Adipocyte (in vitro differentiated cells): ENCODE measurements at regions not wholly inside any gene's neighbourhood (a gene's known extent, or its start where the extent isn't known, plus 50 kb on each side); places are given as distances from the start of the nearest gene placed in this dataset.
"Not testable (repeated sequence)": the region's sequence is repeated elsewhere in the genome, so short reads cannot be mapped to it uniquely, and the experiment has no call there.

Experiments
- DNase-seq: peaks from one replicate; pipeline ENCODE4 v3.0.0-alpha.2; 2015; ENCODE audit warnings: low read depth
- H3K27me3 ChIP-seq: replicated peaks from 2 replicates; pipeline ENCODE4 v1.7.0; 2013; ENCODE audit warnings: mild to moderate bottlenecking, low read length, moderate library complexity; ENCODE audit not compliant: control insufficient read depth, insufficient read depth
- H3K36me3 ChIP-seq: 2 replicates; pipeline ENCODE4 v1.7.0; 2013; ENCODE audit warnings: low read length, mild to moderate bottlenecking, moderate library complexity; ENCODE audit not compliant: control insufficient read depth, insufficient read depth, severe bottlenecking
- H3K4me1 ChIP-seq: 2 replicates; pipeline ENCODE4 v1.7.0; 2013; ENCODE audit warnings: mild to moderate bottlenecking, low read length, moderate library complexity; ENCODE audit not compliant: control insufficient read depth, insufficient read depth
- H3K4me3 ChIP-seq: 2 replicates; pipeline ENCODE4 v1.7.0; 2013; ENCODE audit warnings: mild to moderate bottlenecking, low read length, moderate library complexity
- H3K9ac ChIP-seq: 2 replicates; pipeline ENCODE4 v1.7.0; 2013; ENCODE audit warnings: mild to moderate bottlenecking, low read length, moderate library complexity
- H3K9me3 ChIP-seq: 2 replicates; pipeline ENCODE4 v1.7.0; 2013; ENCODE audit warnings: mild to moderate bottlenecking, low read length, moderate library complexity; ENCODE audit not compliant: control insufficient read depth

DNA sequence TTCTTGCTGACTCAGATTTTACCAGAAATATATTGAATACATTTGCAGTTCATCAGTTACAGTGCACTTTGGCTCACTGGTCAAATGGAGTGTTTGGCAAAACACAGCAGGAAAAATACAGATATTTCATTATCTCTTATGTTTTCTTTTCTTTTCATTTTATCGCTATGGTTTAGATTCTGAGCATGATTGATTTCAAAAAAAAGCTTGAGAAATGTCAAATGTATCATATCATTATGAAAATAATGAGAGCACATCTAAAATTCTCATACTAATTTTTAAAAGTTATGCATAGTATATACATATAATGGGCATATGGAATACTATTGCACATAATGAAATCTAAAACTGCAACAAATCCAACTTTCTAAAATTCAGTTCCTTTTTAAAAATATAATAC, 593.8 kb upstream of the PCDH7 start:
- no peaks in the 10 kb centered on the region for H3K36me3 ChIP-seq
- H3K9me3 ChIP-seq: no peaks in the 10 kb centered on the region
- no peak overlapping the region for H3K9ac ChIP-seq
- H3K4me1 ChIP-seq: no peaks in the 10 kb centered on the region
- no peak for DNase-seq
- H3K27me3 ChIP-seq: no peaks in the 10 kb centered on the region
- H3K4me3 ChIP-seq: no peak overlapping the region

DNA sequence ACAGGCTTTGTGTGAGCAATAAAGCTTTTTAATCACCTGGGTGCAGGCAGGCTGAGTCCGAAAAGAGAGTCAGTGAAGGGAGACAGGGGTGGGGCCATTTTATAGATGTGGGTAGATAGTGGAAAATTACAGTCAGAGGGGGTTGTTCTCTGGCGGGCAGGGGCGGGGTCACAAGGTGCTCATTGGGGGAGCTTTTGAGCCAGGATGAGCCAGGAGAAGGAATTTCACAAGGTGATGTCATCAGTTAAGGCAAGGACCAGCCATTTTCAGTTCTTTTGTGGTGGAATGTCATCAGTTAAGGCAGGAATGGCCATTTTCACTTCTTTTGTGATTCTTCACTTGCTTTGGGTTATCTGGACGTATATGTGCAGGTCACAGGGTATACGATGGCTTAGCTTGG, 571.3 kb upstream of the PCDH7 start:
- H3K9ac ChIP-seq, H3K36me3 ChIP-seq, H3K4me1 ChIP-seq, H3K27me3 ChIP-seq, H3K4me3 ChIP-seq, H3K9me3 ChIP-seq, DNase-seq: not testable (repeated sequence)

- H3K9me3 ChIP-seq, H3K4me3 ChIP-seq, H3K27me3 ChIP-seq, H3K36me3 ChIP-seq, H3K9ac ChIP-seq, H3K4me1 ChIP-seq, DNase-seq: not testable (repeated sequence)
Observed at GRCh38 chr4:30149539-30149938, 570.6 kb upstream of the PCDH7 start.

GRCh38 chr4:30153427-30153826, 566.7 kb upstream of the PCDH7 start:
- H3K4me3 ChIP-seq: no peak overlapping the region
- no peaks in the 10 kb centered on the region for H3K9me3 ChIP-seq
- no peak for DNase-seq
- no peak overlapping the region for H3K9ac ChIP-seq
- no peaks in the 10 kb centered on the region for H3K27me3 ChIP-seq
- no peaks in the 10 kb centered on the region for H3K36me3 ChIP-seq
- H3K4me1 ChIP-seq: no peaks in the 10 kb centered on the region

- H3K9ac ChIP-seq: no peak overlapping the region
- DNase-seq: no peak
- H3K27me3 ChIP-seq: no peaks in the 10 kb centered on the region
- no peak overlapping the region for H3K4me3 ChIP-seq
- no peaks in the 10 kb centered on the region for H3K4me1 ChIP-seq
- H3K9me3 ChIP-seq: no peaks in the 10 kb centered on the region
- H3K36me3 ChIP-seq: no peaks in the 10 kb centered on the region
Observed at GRCh38 chr4:30160140-30160539, 560.0 kb upstream of the PCDH7 start.

DNA sequence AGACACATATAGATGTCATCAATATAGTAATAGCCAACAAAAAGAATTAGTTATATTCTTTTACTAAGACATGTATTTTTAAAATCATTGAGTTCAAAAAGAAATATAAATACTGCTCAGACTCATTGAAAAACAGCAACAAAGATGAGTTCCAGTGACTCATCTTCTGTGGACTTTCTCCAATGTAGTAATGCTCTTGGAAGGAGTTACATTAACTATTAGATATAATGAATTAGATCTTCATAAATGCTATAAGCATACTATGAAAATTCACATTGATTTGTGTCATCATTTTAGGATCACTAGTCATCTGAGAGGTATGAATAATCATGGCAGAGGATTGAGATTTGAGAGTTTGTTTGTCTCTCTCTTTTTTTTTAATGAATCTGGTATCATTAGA, 547.8 kb upstream of the PCDH7 start:
- Histone ChIP-seq H3K9ac (no peak overlapping the region), H3K4me1 (no peaks in the 10 kb centered on the region), H3K4me3 (no peak overlapping the region), H3K27me3 (no peaks in the 10 kb centered on the region), H3K36me3 (no peaks in the 10 kb centered on the region), H3K9me3 (no peaks in the 10 kb centered on the region)
- peak; percentile 9 for DNase-seq

- H3K27me3 ChIP-seq: no peaks in the 10 kb centered on the region
- H3K4me1 ChIP-seq: no peaks in the 10 kb centered on the region
Observed at GRCh38 chr4:30181512-30181911, 538.7 kb upstream of the PCDH7 start.

GRCh38 chr4:30181918-30182317, 538.3 kb upstream of the PCDH7 start:
- Histone ChIP-seq H3K27me3 (no peaks in the 10 kb centered on the region), H3K36me3 (no peaks in the 10 kb centered on the region), H3K9me3 (no peaks in the 10 kb centered on the region), H3K4me1 (no peaks in the 10 kb centered on the region), H3K9ac (no peak overlapping the region), H3K4me3 (no peak overlapping the region)
- DNase-seq: no peak

More at GRCh38 chr4:30181512-30181911, 538.7 kb upstream of the PCDH7 start:
- H3K9me3 ChIP-seq: no peaks in the 10 kb centered on the region
- H3K36me3 ChIP-seq: no peaks in the 10 kb centered on the region
- H3K4me3 ChIP-seq: no peak overlapping the region
- no peak overlapping the region for H3K9ac ChIP-seq
- no peak for DNase-seq

- no peak overlapping the region for H3K9ac ChIP-seq
- H3K27me3 ChIP-seq: no peaks in the 10 kb centered on the region
- H3K4me3 ChIP-seq: no peak overlapping the region
- no peaks in the 10 kb centered on the region for H3K9me3 ChIP-seq
- no peaks in the 10 kb centered on the region for H3K36me3 ChIP-seq
- no peaks in the 10 kb centered on the region for H3K4me1 ChIP-seq
- no peak for DNase-seq
Observed at GRCh38 chr4:30182786-30183185, 537.4 kb upstream of the PCDH7 start.

- Histone ChIP-seq H3K36me3 (no peaks in the 10 kb centered on the region), H3K4me3 (no peak overlapping the region), H3K9me3 (no peaks in the 10 kb centered on the region), H3K27me3 (no peaks in the 10 kb centered on the region), H3K4me1 (no peaks in the 10 kb centered on the region), H3K9ac (no peak overlapping the region)
- DNase-seq: no peak
Observed at GRCh38 chr4:30191902-30192301, 528.3 kb upstream of the PCDH7 start.

DNA sequence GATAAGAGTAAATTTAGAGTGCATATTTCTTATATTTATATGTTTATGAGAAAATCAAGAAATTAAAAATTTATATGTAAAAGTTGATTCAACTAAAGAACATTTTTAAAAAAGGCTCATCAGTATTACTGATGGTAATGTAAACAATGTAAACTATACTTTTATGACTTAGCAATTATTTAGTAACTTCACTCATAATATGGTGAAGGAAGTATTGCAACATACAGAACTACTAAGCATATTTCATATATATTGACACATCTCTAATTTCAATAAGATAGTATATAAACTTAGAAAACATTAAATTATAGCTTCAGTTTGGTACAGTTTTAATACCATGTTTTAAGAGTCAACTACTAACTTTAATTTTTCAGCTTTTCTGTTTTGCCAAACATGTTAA, 512.8 kb upstream of the PCDH7 start:
- Histone ChIP-seq H3K4me3 (no peak overlapping the region), H3K36me3 (no peaks in the 10 kb centered on the region), H3K9ac (no peak overlapping the region), H3K9me3 (peaks cover 11% of the 10 kb centered on the region), H3K27me3 (no peaks in the 10 kb centered on the region), H3K4me1 (no peaks in the 10 kb centered on the region)
- DNase-seq: no peak

DNA sequence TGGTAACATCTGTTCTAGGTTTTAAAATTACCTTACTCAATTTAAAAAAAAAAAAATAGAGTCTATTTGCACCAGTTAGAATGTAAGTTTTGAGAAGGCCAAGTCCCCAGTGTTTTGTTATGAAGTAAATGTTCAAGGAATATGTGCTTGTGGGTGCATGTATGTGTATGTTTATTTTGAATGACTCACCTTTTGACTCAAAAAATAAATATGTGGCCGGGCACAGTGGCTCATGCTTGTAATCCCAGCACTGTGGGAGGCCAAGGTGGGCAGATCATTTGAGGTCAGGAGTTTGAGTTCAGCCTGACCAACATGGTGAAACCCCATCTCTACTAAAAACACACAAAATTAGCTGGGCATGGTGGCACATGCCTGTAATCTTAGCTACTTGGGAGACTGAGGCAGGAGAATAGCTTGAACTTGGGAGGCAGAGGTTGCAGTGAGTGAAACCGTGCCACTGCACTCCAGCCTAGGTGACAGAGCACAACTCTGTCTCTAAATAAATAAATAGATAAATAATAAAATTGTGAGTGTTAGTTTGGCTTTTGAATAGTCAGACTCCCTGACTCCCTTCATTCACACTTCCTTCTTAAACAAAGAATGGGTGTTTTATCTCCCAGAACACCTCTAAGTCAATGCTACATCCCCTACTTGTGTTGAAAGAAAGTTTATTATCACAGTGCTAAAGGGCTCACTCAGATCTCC, 511.3 kb upstream of the PCDH7 start:
- H3K9ac ChIP-seq: no peak overlapping the region
- DNase-seq: peak; percentile 27
- no peaks in the 10 kb centered on the region for H3K36me3 ChIP-seq
- H3K4me1 ChIP-seq: no peaks in the 10 kb centered on the region
- peaks cover 5% of the 10 kb centered on the region for H3K9me3 ChIP-seq
- H3K27me3 ChIP-seq: no peaks in the 10 kb centered on the region
- H3K4me3 ChIP-seq: no peak overlapping the region
